ENCODE measurements at regions not wholly inside any gene's neighbourhood (a gene's known extent, or its start where the extent isn't known, plus 50 kb on each side); places are given as distances from the start of the nearest gene placed in this dataset.

DNA sequence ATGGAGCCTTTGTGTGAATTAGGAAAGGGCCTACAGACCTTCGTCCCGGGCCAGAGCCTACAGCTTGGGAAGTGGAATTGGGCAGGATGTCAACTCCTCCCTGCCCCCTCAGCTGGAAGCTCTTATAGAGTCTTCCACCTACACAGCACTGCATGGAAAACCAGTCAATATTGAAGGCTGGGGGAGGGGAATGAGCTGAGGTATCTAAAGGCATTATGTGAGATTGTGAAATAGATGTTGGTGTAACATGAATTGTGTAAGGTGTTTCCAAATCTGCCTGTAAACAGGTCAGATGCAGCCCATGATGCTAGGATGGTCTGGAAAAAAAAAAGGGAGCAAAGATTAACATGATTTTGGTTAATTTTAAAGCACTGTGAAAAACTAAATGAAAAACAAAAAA lies 433.5 kb upstream of the POU3F3 start:
- TF ChIP-seq EP300 (IDR thresholded peaks at IDR 0.05) = no peak
- TF ChIP-seq POLR2A (IDR thresholded peaks at IDR 0.05) = no peak
